ENCODE measurements at regions not wholly inside any gene's neighbourhood (a gene's known extent, or its start where the extent isn't known, plus 50 kb on each side); places are given as distances from the start of the nearest gene placed in this dataset.

GRCh38 chr2:41066168-41066567 lies 614.3 kb upstream of the SLC8A1 start:
- Histone ChIP-seq H3K36me3 (no peaks in the 10 kb centered on the region), H3K27ac (no peak overlapping the region), H3K27me3 (no peaks in the 10 kb centered on the region), H3K4me1 (no peaks in the 10 kb centered on the region), H3K9me3 (no peaks in the 10 kb centered on the region), H3K4me3 (no peak overlapping the region)
- DNase-seq = no peak
- intact Hi-C loops (cut with DNase I) = no loop called here
- WGBS, 2 donors = 49 to 77% methylated on average over 2 of the region's 2 CpGs
- TF ChIP-seq POLR2A (IDR thresholded peaks at IDR 0.05) = no peak
- TF ChIP-seq EP300 (IDR thresholded peaks at IDR 0.05) = no peak
- no peak for TF ChIP-seq CTCF (IDR thresholded peaks at IDR 0.05)
- no peak for TF ChIP-seq POLR2AphosphoS5 (IDR thresholded peaks at IDR 0.05)

GRCh38 chr2:41068740-41069139 lies 616.9 kb upstream of the SLC8A1 start:
- intact Hi-C loops (cut with DNase I) = no loop called here
- no peak for DNase-seq
- Histone ChIP-seq H3K27ac (no peak overlapping the region), H3K4me3 (no peak overlapping the region), H3K27me3 (no peaks in the 10 kb centered on the region), H3K4me1 (no peaks in the 10 kb centered on the region), H3K36me3 (no peaks in the 10 kb centered on the region), H3K9me3 (no peaks in the 10 kb centered on the region)
- no peak for TF ChIP-seq EP300 (IDR thresholded peaks at IDR 0.05)
- no peak for TF ChIP-seq POLR2AphosphoS5 (IDR thresholded peaks at IDR 0.05)
- TF ChIP-seq CTCF (IDR thresholded peaks at IDR 0.05) = no peak
- TF ChIP-seq POLR2A (IDR thresholded peaks at IDR 0.05) = no peak
- WGBS, 2 donors = 67 to 85% methylated on average over 3 of the region's 3 CpGs

GRCh38 chr2:41078341-41078740 lies 626.5 kb upstream of the SLC8A1 start:
- intact Hi-C loops (cut with DNase I) = no loop called here
- Histone ChIP-seq H3K36me3 (no peaks in the 10 kb centered on the region), H3K9me3 (peaks cover 0 to 3% (median under 1%) of the 10 kb centered on the region in 4 donors), H3K4me1 (no peaks in the 10 kb centered on the region), H3K27ac (no peak overlapping the region), H3K27me3 (no peaks in the 10 kb centered on the region), H3K4me3 (no peak overlapping the region)
- no peak for TF ChIP-seq POLR2A (IDR thresholded peaks at IDR 0.05)
- WGBS, 2 donors = 82 to 83% methylated on average over 1 of the region's 1 CpG
- DNase-seq = no peak

GRCh38 chr2:41079011-41079410 lies 627.1 kb upstream of the SLC8A1 start:
- intact Hi-C loops (cut with DNase I) = no loop called here

GRCh38 chr2:41084321-41084720 lies 632.4 kb upstream of the SLC8A1 start:
- H3K27me3 ChIP-seq = no peaks in the 10 kb centered on the region
- DNase-seq = no peak
- no peaks in the 10 kb centered on the region for H3K36me3 ChIP-seq
- intact Hi-C loops (cut with DNase I) = no loop called here
- TF ChIP-seq POLR2A (IDR thresholded peaks at IDR 0.05) (no peak), CTCF (IDR thresholded peaks at IDR 0.05) (no peak), EP300 (IDR thresholded peaks at IDR 0.05) (no peak), POLR2AphosphoS5 (IDR thresholded peaks at IDR 0.05) (no peak)
- peaks cover 0 to 3% (median under 1%) of the 10 kb centered on the region in 4 donors for H3K9me3 ChIP-seq
- H3K4me1 ChIP-seq = no peaks in the 10 kb centered on the region
- H3K4me3 ChIP-seq = no peak overlapping the region
- 83 to 89% methylated on average over 3 of the region's 3 CpGs for WGBS, 2 donors
- no peak overlapping the region for H3K27ac ChIP-seq

More at GRCh38 chr2:41079011-41079410, 627.1 kb upstream of the SLC8A1 start:
- DNase-seq = no peak
- no peak overlapping the region for H3K27ac ChIP-seq
- WGBS, 2 donors = 48 to 64% methylated on average over 1 of the region's 1 CpG
- TF ChIP-seq CTCF (IDR thresholded peaks at IDR 0.05) (no peak), EP300 (IDR thresholded peaks at IDR 0.05) (no peak), POLR2A (IDR thresholded peaks at IDR 0.05) (no peak), POLR2AphosphoS5 (IDR thresholded peaks at IDR 0.05) (no peak)
- peaks cover 0 to 3% (median under 1%) of the 10 kb centered on the region in 4 donors for H3K9me3 ChIP-seq
- no peaks in the 10 kb centered on the region for H3K36me3 ChIP-seq
- H3K4me3 ChIP-seq = no peak overlapping the region
- H3K27me3 ChIP-seq = no peaks in the 10 kb centered on the region
- no peaks in the 10 kb centered on the region for H3K4me1 ChIP-seq

Measured in sigmoid colon (tissue), 6 donors.